BJ (cell line): ENCODE measurements at regions not wholly inside any gene's neighbourhood (a gene's known extent, or its start where the extent isn't known, plus 50 kb on each side); places are given as distances from the start of the nearest gene placed in this dataset.

ENCODE experiments used
- CTCF ChIA-PET: fragments of 350-600 bp; formaldehyde crosslinking; extraction: SDS; loops from one replicate; lab custom pipeline; 2021; ENCODE audit warnings: antibody characterized with exemption, inconsistent platforms; lab: Yijun Ruan, JAX
- POLR2A ChIA-PET: fragments of 300-600 bp; sonication (Branson Sonifier 250); formaldehyde crosslinking; extraction: SDS; loops from one replicate; lab custom pipeline; 2021; ENCODE audit warnings: antibody characterized with exemption; lab: Charles Lee
- DNase-seq: peaks from one replicate; pipeline ENCODE4 v3.0.0-alpha.2; 2011; ENCODE audit warnings: low read depth
- H3K27me3 ChIP-seq: 2 replicates; pipeline ENCODE4 v1.6.0; 2011; ENCODE audit warnings: low read length; ENCODE audit not compliant: control insufficient read depth, insufficient read depth
- H3K36me3 ChIP-seq: 2 replicates; pipeline ENCODE4 v1.5.1; 2011; ENCODE audit warnings: low read length; ENCODE audit not compliant: control insufficient read depth, insufficient read depth
- H3K4me3 ChIP-seq: 2 replicates; pipeline ENCODE4 v1.5.1; 2011; ENCODE audit warnings: low read depth, mild to moderate bottlenecking, control low read depth, low read length
- TF ChIP-seq, protein P1 (sequence below): IDR thresholded peaks from 2 replicates; pipeline ENCODE4 v1.5.1; 2011; ENCODE audit warnings: low read depth, mild to moderate bottlenecking, control low read depth, inconsistent platforms, low read length, moderate library complexity; ENCODE audit not compliant: insufficient read depth

DNA sequence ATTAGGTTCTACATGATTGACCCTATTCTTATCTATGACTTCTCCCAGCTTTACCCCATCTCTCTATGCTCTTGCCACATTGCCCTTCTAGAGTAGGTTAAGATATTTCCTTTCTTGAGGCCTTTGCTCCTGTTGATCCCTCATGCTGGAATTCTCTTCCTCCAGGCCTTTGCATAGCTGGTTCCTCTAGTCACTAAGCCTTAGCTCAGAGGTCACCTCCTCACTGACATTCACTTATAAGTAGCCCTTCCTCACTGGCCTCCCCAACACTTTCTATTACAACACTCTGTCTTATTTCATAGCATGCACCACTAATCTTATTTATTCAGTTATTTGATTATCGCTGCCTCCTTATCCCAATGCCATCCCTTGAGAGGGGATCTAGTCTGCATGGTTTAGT, 228.4 kb upstream of the COL8A1 start:
- Histone ChIP-seq H3K36me3 (no peaks in the 10 kb centered on the region), H3K27me3 (no peaks in the 10 kb centered on the region), H3K4me3 (no peak overlapping the region)
- ChIA-PET POLR2A (no interaction called here), CTCF (interaction anchor here (0.6 to 1.7 kb wide), 4 partner anchors 10 to 237 kb away, joined by 3 to 6 read pairs (median 4); no protein-coding TSS in a partner anchor)
- no peak for DNase-seq
- TF ChIP-seq, protein P1, sequence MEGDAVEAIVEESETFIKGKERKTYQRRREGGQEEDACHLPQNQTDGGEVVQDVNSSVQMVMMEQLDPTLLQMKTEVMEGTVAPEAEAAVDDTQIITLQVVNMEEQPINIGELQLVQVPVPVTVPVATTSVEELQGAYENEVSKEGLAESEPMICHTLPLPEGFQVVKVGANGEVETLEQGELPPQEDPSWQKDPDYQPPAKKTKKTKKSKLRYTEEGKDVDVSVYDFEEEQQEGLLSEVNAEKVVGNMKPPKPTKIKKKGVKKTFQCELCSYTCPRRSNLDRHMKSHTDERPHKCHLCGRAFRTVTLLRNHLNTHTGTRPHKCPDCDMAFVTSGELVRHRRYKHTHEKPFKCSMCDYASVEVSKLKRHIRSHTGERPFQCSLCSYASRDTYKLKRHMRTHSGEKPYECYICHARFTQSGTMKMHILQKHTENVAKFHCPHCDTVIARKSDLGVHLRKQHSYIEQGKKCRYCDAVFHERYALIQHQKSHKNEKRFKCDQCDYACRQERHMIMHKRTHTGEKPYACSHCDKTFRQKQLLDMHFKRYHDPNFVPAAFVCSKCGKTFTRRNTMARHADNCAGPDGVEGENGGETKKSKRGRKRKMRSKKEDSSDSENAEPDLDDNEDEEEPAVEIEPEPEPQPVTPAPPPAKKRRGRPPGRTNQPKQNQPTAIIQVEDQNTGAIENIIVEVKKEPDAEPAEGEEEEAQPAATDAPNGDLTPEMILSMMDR: no peak

DNA sequence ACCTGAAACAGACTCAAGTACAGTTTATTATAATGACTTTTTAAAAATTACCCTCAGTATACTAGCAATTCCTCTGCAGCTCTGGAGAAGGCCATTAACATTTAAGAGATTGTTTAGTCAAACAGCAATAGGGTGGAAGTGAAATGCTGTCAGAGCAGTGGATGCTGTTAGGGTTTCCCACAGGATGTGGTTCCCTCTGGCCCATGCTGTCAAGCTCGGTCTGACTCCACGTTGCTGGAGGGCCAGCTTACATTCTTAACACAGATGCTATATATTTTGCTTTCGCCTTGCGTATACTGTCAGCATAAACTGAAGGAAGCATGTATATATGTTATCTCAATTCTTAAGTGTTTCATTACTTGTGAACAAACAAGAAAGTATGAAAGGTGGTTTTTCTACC, 231.1 kb upstream of the COL8A1 start:
- TF ChIP-seq, protein P1: no peak
- Histone ChIP-seq H3K36me3 (no peaks in the 10 kb centered on the region), H3K4me3 (no peak overlapping the region), H3K27me3 (no peaks in the 10 kb centered on the region)
- ChIA-PET CTCF (interaction anchor here (0.7 to 1.0 kb wide), 3 partner anchors 234 to 383 kb away, joined by 3 read pairs; no protein-coding TSS in a partner anchor), POLR2A (no interaction called here)
- no peak for DNase-seq

DNA sequence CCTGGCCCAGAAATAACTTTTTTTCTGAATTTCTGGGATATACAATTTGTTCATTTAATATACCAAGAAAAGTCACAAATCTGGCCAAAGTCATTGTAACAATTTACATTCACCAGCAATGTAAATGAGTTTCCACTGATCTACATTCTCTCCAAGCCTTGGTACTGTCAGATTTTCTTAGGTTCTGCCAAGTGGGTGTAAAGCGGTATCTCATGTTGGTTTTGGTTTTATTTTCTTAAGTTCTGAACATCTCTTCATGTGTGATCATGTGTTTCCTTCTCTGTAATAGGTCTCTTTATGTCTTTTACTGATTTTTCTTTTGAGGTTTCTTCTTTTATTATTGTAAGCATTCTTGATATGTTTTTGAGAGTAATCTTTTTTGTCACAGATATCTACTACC, 235.6 kb upstream of the COL8A1 start:
- H3K4me3 ChIP-seq: no peak overlapping the region
- TF ChIP-seq, protein P1: no peak
- H3K27me3 ChIP-seq: no peaks in the 10 kb centered on the region
- H3K36me3 ChIP-seq: no peaks in the 10 kb centered on the region
- CTCF ChIA-PET: no interaction called here
- POLR2A ChIA-PET: no interaction called here
- DNase-seq: no peak

DNA sequence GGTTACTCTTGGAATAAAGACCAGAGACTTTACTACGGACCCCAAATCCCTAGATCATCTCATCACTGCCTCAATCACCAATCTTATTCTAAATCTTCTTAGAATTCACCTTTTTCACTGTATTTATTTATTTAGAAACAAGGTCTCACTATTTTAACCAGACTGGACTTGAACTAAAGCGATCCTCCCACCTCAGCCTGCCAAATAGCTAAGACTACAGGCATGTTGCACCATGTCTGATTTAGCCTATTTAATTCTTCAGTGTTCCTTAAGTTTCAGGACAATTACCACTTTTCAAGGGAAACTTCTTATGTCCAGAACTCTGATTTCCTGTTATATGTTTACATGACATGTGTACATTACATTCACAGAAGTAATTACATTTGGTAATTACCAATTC, 238.0 kb upstream of the COL8A1 start:
- DNase-seq: no peak
- TF ChIP-seq, protein P1: no peak
- POLR2A ChIA-PET: no interaction called here
- CTCF ChIA-PET: interaction anchor here (1.0 kb wide), 1 partner anchor 10 kb away, joined by 4 read pairs; no protein-coding TSS in a partner anchor
- no peaks in the 10 kb centered on the region for H3K27me3 ChIP-seq
- no peak overlapping the region for H3K4me3 ChIP-seq
- H3K36me3 ChIP-seq: no peaks in the 10 kb centered on the region

DNA sequence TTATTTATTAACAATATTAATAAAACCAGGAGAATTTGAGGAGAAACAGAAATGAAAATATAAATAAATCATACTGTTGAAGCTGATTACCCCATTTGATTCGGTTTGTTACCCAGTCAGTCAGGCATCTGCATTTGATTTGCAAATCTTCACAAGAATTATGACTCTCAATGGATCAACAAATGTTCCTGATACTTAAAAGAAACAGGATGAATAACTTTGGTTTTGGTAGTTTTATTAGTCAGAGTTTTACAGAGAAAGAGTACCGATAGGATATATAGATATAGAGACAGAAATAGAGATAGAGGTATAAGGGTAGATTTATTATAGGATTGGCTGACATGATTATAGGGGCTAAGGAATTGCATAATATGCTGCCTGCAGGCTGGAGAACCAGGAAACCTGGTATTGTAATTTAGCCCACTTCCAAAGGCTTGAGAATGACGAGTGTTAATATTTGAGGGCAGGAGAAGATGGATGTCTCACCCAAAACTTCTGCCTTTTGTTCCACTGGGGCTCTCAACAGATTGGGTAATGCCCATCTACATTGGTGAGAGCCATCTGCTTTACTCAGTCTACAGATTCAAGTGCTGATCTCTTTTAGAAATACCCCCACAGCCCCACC, 241.6 kb upstream of the COL8A1 start:
- Histone ChIP-seq H3K27me3 (no peaks in the 10 kb centered on the region), H3K36me3 (no peaks in the 10 kb centered on the region), H3K4me3 (no peak overlapping the region)
- ChIA-PET POLR2A (no interaction called here), CTCF (interaction anchor here (0.8 kb wide), 1 partner anchor 278 kb away, joined by 3 read pairs; no protein-coding TSS in a partner anchor)
- no peak for DNase-seq
- TF ChIP-seq, protein P1: no peak
